OCI-LY7 (cell line): ENCODE measurements at regions not wholly inside any gene's neighbourhood (a gene's known extent, or its start where the extent isn't known, plus 50 kb on each side); places are given as distances from the start of the nearest gene placed in this dataset.

Source experiments
- CTCF ChIP-seq: fragments of 200-600 bp; sonication (generic); conservative IDR thresholded peaks from 2 replicates; pipeline ENCODE4 v1.5.1; 2014; ENCODE audit warnings: mild to moderate bottlenecking, antibody characterized with exemption, low read length, moderate library complexity, mixed read lengths
- EZH2phosphoT487 ChIP-seq: fragments of 200-600 bp; sonication (generic); IDR thresholded peaks from 2 replicates; pipeline ENCODE4 v1.6.1; 2018; ENCODE audit warnings: low read depth, borderline replicate concordance, mild to moderate bottlenecking, mixed run types, antibody characterized with exemption, low read length, moderate library complexity, mixed read lengths

- TF ChIP-seq CTCF (no peak), EZH2phosphoT487 (no peak)
Observed at GRCh38 chr5:2184563-2185540, 302.1 kb upstream of the IRX4 start.
